ENCODE measurements at regions not wholly inside any gene's neighbourhood (a gene's known extent, or its start where the extent isn't known, plus 50 kb on each side); places are given as distances from the start of the nearest gene placed in this dataset.

GRCh38 chr21:16644685-16645084 is 868.2 kb upstream of the CXADR start:
- DNase-seq (ENCODE audit: low spot score) = no peak

- no peak for DNase-seq (ENCODE audit: low spot score)
These were observed 862.0 kb upstream of the CXADR start for GRCh38 chr21:16650714-16651366.

- no peak for DNase-seq (ENCODE audit: low spot score)
These were observed 860.9 kb upstream of the CXADR start for GRCh38 chr21:16651956-16652355.

- no peak for DNase-seq (ENCODE audit: low spot score)
These were observed 849.4 kb upstream of the CXADR start for GRCh38 chr21:16663436-16663835.

GRCh38 chr21:16667395-16667794 is 845.4 kb upstream of the CXADR start:
- DNase-seq (ENCODE audit: low spot score) = no peak

GRCh38 chr21:16674949-16675348 is 837.9 kb upstream of the CXADR start:
- DNase-seq (ENCODE audit: low spot score) = no peak

GRCh38 chr21:16676391-16676790 is 836.5 kb upstream of the CXADR start:
- no peak for DNase-seq (ENCODE audit: low spot score)

GRCh38 chr21:16678429-16679160 is 834.2 kb upstream of the CXADR start:
- DNase-seq (ENCODE audit: low spot score) = no peak

GRCh38 chr21:16695074-16695473 is 817.8 kb upstream of the CXADR start:
- no peak for DNase-seq (ENCODE audit: low spot score)

- no peak for DNase-seq (ENCODE audit: low spot score)
These were observed 805.6 kb upstream of the CXADR start for GRCh38 chr21:16707274-16707673.

GRCh38 chr21:16708101-16708835 is 804.6 kb upstream of the CXADR start:
- DNase-seq (ENCODE audit: low spot score) = no peak

- no peak for DNase-seq (ENCODE audit: low spot score)
These were observed 802.8 kb upstream of the CXADR start for GRCh38 chr21:16709866-16710550.

- DNase-seq (ENCODE audit: low spot score) = no peak
These were observed 801.1 kb upstream of the CXADR start for GRCh38 chr21:16711757-16712156.

- DNase-seq (ENCODE audit: low spot score) = no peak
These were observed 799.3 kb upstream of the CXADR start for GRCh38 chr21:16713331-16714117.

GRCh38 chr21:16740511-16740910 is 772.3 kb upstream of the CXADR start:
- DNase-seq (ENCODE audit: low spot score) = no peak

GRCh38 chr21:16741141-16741665 is 771.6 kb upstream of the CXADR start:
- DNase-seq (ENCODE audit: low spot score) = no peak

GRCh38 chr21:16742131-16742641 is 770.7 kb upstream of the CXADR start:
- no peak for DNase-seq (ENCODE audit: low spot score)

GRCh38 chr21:16742741-16743140 is 770.1 kb upstream of the CXADR start:
- no peak for DNase-seq (ENCODE audit: low spot score)

GRCh38 chr21:16743317-16743716 is 769.5 kb upstream of the CXADR start:
- DNase-seq (ENCODE audit: low spot score) = no peak

- DNase-seq (ENCODE audit: low spot score) = no peak
These were observed 761.9 kb upstream of the CXADR start for GRCh38 chr21:16750926-16751325.

Data from D341Med (cell line).